Upper lobe of right lung (tissue), 1 donor: ENCODE measurements at regions not wholly inside any gene's neighbourhood (a gene's known extent, or its start where the extent isn't known, plus 50 kb on each side); places are given as distances from the start of the nearest gene placed in this dataset.
A peak's percentile ranks its signal among the peaks of the same experiment; 100 is the strongest.

Experiments used
- ATAC-seq: fragments of 200-7000 bp; cut with Tn5 transposase; one replicate; pipeline ENCODE4 v1.9.1; 2020; ENCODE audit warnings: mild to moderate bottlenecking, moderate library complexity
- DNase-seq: peaks from one replicate; pipeline ENCODE4 v3.0.0-alpha.2; 2020
- H3K27ac ChIP-seq: fragments of 200-600 bp; one replicate; pipeline ENCODE4 v1.8.0; 2022
- H3K27me3 ChIP-seq: fragments of 200-600 bp; one replicate; pipeline ENCODE4 v1.8.0; 2022; ENCODE audit warnings: mild to moderate bottlenecking
- H3K36me3 ChIP-seq: fragments of 200-600 bp; one replicate; pipeline ENCODE4 v1.8.0; 2022
- H3K4me1 ChIP-seq: fragments of 200-600 bp; one replicate; pipeline ENCODE4 v1.8.0; 2022
- H3K4me3 ChIP-seq: fragments of 200-600 bp; one replicate; pipeline ENCODE4 v1.8.0; 2022; ENCODE audit warnings: mild to moderate bottlenecking
- H3K9me3 ChIP-seq: fragments of 200-600 bp; one replicate; pipeline ENCODE4 v1.8.0; 2022
- CTCF ChIP-seq: fragments of 200-600 bp; IDR thresholded peaks from one replicate; pipeline ENCODE4 v1.8.0; 2022; ENCODE audit warnings: antibody characterized with exemption
- intact Hi-C: fragments of 100-400 bp; cut with DNase I; formaldehyde crosslinking; loops from one replicate; pipeline ENCODE4 v1.11.0; 2022
- donor health status: DM: no; HTN: yes; CAD: no; lungs with severe emphysema.

- intact Hi-C loops = no loop called here
These were observed 351.0 kb downstream of the PIK3C3 start for GRCh38 chr18:42305869-42306593.

GRCh38 chr18:42306594-42306980 is 351.6 kb downstream of the PIK3C3 start:
- TF ChIP-seq CTCF = no peak
- H3K9me3 ChIP-seq = no peaks in the 10 kb centered on the region
- no peak overlapping the region for H3K4me3 ChIP-seq
- intact Hi-C loops = no loop called here
- ATAC-seq (no peak), DNase-seq (no peak)
- no peaks in the 10 kb centered on the region for H3K4me1 ChIP-seq
- H3K27ac ChIP-seq = no peak overlapping the region
- H3K36me3 ChIP-seq = no peaks in the 10 kb centered on the region
- no peaks in the 10 kb centered on the region for H3K27me3 ChIP-seq

More at GRCh38 chr18:42305869-42306593, 351.0 kb downstream of the PIK3C3 start:
- H3K27me3 ChIP-seq = no peaks in the 10 kb centered on the region
- H3K9me3 ChIP-seq = no peaks in the 10 kb centered on the region
- no peaks in the 10 kb centered on the region for H3K36me3 ChIP-seq
- no peaks in the 10 kb centered on the region for H3K4me1 ChIP-seq
- no peak overlapping the region for H3K27ac ChIP-seq
- no peak for DNase-seq
- TF ChIP-seq CTCF = no peak
- H3K4me3 ChIP-seq = no peak overlapping the region
- no peak for ATAC-seq

GRCh38 chr18:42310956-42311355 is 355.9 kb downstream of the PIK3C3 start:
- TF ChIP-seq CTCF = no peak
- Histone ChIP-seq H3K4me1 (no peaks in the 10 kb centered on the region), H3K36me3 (no peaks in the 10 kb centered on the region), H3K4me3 (no peak overlapping the region), H3K27ac (no peak overlapping the region), H3K27me3 (no peaks in the 10 kb centered on the region), H3K9me3 (no peaks in the 10 kb centered on the region)
- DNase-seq = no peak
- ATAC-seq = peak; percentile 64
- intact Hi-C loops = no loop called here

- Histone ChIP-seq H3K27me3 (no peaks in the 10 kb centered on the region), H3K9me3 (no peaks in the 10 kb centered on the region), H3K36me3 (no peaks in the 10 kb centered on the region), H3K4me3 (no peak overlapping the region), H3K4me1 (no peaks in the 10 kb centered on the region), H3K27ac (no peak overlapping the region)
- intact Hi-C loops = no loop called here
- TF ChIP-seq CTCF = no peak
- no peak for ATAC-seq
- DNase-seq = no peak
These were observed 371.7 kb downstream of the PIK3C3 start for GRCh38 chr18:42326752-42327151.

- intact Hi-C loops = no loop called here
- H3K27ac ChIP-seq = no peak overlapping the region
- no peak for TF ChIP-seq CTCF
- H3K4me3 ChIP-seq = no peak overlapping the region
- no peaks in the 10 kb centered on the region for H3K27me3 ChIP-seq
- H3K4me1 ChIP-seq = no peaks in the 10 kb centered on the region
- H3K36me3 ChIP-seq = no peaks in the 10 kb centered on the region
- no peak for DNase-seq
- H3K9me3 ChIP-seq = no peaks in the 10 kb centered on the region
- no peak for ATAC-seq
These were observed 373.9 kb downstream of the PIK3C3 start for GRCh38 chr18:42328931-42329330.

- ATAC-seq = no peak
- Histone ChIP-seq H3K4me3 (no peak overlapping the region), H3K4me1 (no peaks in the 10 kb centered on the region), H3K27me3 (no peaks in the 10 kb centered on the region), H3K27ac (no peak overlapping the region), H3K9me3 (no peaks in the 10 kb centered on the region), H3K36me3 (no peaks in the 10 kb centered on the region)
- no peak for DNase-seq
- no peak for TF ChIP-seq CTCF
- intact Hi-C loops = no loop called here
These were observed 375.3 kb downstream of the PIK3C3 start for GRCh38 chr18:42330296-42330695.
